ENCODE measurements at regions not wholly inside any gene's neighbourhood (a gene's known extent, or its start where the extent isn't known, plus 50 kb on each side); places are given as distances from the start of the nearest gene placed in this dataset.

- no peak overlapping the region for H3K4me3 ChIP-seq (ENCODE audit: extremely low read depth, insufficient read depth, low read length, poor library complexity, severe bottlenecking)
- no peaks in the 10 kb centered on the region for H3K36me3 ChIP-seq (ENCODE audit: control insufficient read depth, insufficient read depth, low read length)
- 100% methylated on average over 1 of the region's 4 CpGs for WGBS, 2 experiments (ENCODE audit: insufficient coverage in 2 of 2)
- no peak overlapping the region for H3K27ac ChIP-seq (ENCODE audit: low read depth, low read length, severe bottlenecking)
- no peaks in the 10 kb centered on the region for H3K9me3 ChIP-seq (ENCODE audit: control insufficient read depth, low read length)
- H3K4me1 ChIP-seq (ENCODE audit: control insufficient read depth, insufficient read depth, low read length, poor library complexity, severe bottlenecking): peaks cover 15% of the 10 kb centered on the region
These were observed 69.7 kb upstream of the ATP11B start for GRCh38 chr3:182723596-182723995.

- Histone ChIP-seq H3K27ac (ENCODE audit: low read depth, low read length, severe bottlenecking) (peak overlapping the region; percentile 83), H3K9me3 (ENCODE audit: control insufficient read depth, low read length) (no peaks in the 10 kb centered on the region), H3K4me3 (ENCODE audit: extremely low read depth, insufficient read depth, low read length, poor library complexity, severe bottlenecking) (no peak overlapping the region), H3K4me1 (ENCODE audit: control insufficient read depth, insufficient read depth, low read length, poor library complexity, severe bottlenecking) (peaks cover 15% of the 10 kb centered on the region), H3K36me3 (ENCODE audit: control insufficient read depth, insufficient read depth, low read length) (no peaks in the 10 kb centered on the region)
- 65 to 80% methylated on average over 11 to 13 of the region's 16 CpGs for WGBS, 2 experiments (ENCODE audit: insufficient coverage in 2 of 2)
These were observed 67.7 kb upstream of the ATP11B start for GRCh38 chr3:182725372-182726251.

- 84 to 89% methylated on average over 6 to 10 of the region's 10 CpGs for WGBS, 2 experiments (ENCODE audit: insufficient coverage in 2 of 2)
- no peak overlapping the region for H3K4me3 ChIP-seq (ENCODE audit: extremely low read depth, insufficient read depth, low read length, poor library complexity, severe bottlenecking)
- H3K36me3 ChIP-seq (ENCODE audit: control insufficient read depth, insufficient read depth, low read length): no peaks in the 10 kb centered on the region
- peak overlapping the region; percentile 83 for H3K27ac ChIP-seq (ENCODE audit: low read depth, low read length, severe bottlenecking)
- peaks cover 15% of the 10 kb centered on the region for H3K4me1 ChIP-seq (ENCODE audit: control insufficient read depth, insufficient read depth, low read length, poor library complexity, severe bottlenecking)
- no peaks in the 10 kb centered on the region for H3K9me3 ChIP-seq (ENCODE audit: control insufficient read depth, low read length)
These were observed 66.8 kb upstream of the ATP11B start for GRCh38 chr3:182726258-182727142.

GRCh38 chr3:182728238-182728637 is 65.1 kb upstream of the ATP11B start:
- WGBS, 2 experiments (ENCODE audit: insufficient coverage in 2 of 2): 75% methylated on average over 2 of the region's 3 CpGs; no CpG with 5 or more reads in 1 of the 2 experiments
- Histone ChIP-seq H3K4me3 (ENCODE audit: extremely low read depth, insufficient read depth, low read length, poor library complexity, severe bottlenecking) (no peak overlapping the region), H3K27ac (ENCODE audit: low read depth, low read length, severe bottlenecking) (no peak overlapping the region), H3K9me3 (ENCODE audit: control insufficient read depth, low read length) (no peaks in the 10 kb centered on the region), H3K4me1 (ENCODE audit: control insufficient read depth, insufficient read depth, low read length, poor library complexity, severe bottlenecking) (peaks cover 15% of the 10 kb centered on the region), H3K36me3 (ENCODE audit: control insufficient read depth, insufficient read depth, low read length) (no peaks in the 10 kb centered on the region)

- H3K36me3 ChIP-seq (ENCODE audit: control insufficient read depth, insufficient read depth, low read length): no peaks in the 10 kb centered on the region
- H3K9me3 ChIP-seq (ENCODE audit: control insufficient read depth, low read length): no peaks in the 10 kb centered on the region
- H3K27ac ChIP-seq (ENCODE audit: low read depth, low read length, severe bottlenecking): no peak overlapping the region
- peaks cover 14% of the 10 kb centered on the region for H3K4me1 ChIP-seq (ENCODE audit: control insufficient read depth, insufficient read depth, low read length, poor library complexity, severe bottlenecking)
- 88 to 89% methylated on average over 10 to 15 of the region's 19 CpGs for WGBS, 2 experiments (ENCODE audit: insufficient coverage in 2 of 2)
- no peak overlapping the region for H3K4me3 ChIP-seq (ENCODE audit: extremely low read depth, insufficient read depth, low read length, poor library complexity, severe bottlenecking)
These were observed 63.2 kb upstream of the ATP11B start for GRCh38 chr3:182729903-182730674.

DNA sequence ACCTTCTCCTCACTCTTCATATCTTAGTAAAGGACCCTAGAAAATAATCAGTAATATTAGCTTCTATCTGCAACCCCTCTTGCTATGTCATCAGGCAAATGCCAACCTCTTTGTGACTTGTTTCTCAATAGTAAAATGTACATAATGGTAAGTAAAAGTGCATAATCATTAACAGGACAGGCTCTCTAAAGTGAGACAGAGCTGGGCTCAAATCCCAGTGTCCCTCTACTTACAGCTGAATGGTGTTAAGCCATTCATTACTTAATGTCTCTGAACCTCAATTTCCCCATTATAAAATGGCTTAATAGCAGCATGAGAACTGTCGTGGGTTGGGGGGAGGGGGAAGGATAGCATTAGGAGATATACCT is 62.6 kb upstream of the ATP11B start:
- no peak overlapping the region for H3K27ac ChIP-seq (ENCODE audit: low read depth, low read length, severe bottlenecking)
- no peak overlapping the region for H3K4me3 ChIP-seq (ENCODE audit: extremely low read depth, insufficient read depth, low read length, poor library complexity, severe bottlenecking)
- WGBS, 2 experiments (ENCODE audit: insufficient coverage in 2 of 2): no CpG with 5 or more reads among the region's 1 CpG
- peaks cover 8% of the 10 kb centered on the region for H3K4me1 ChIP-seq (ENCODE audit: control insufficient read depth, insufficient read depth, low read length, poor library complexity, severe bottlenecking)
- no peaks in the 10 kb centered on the region for H3K36me3 ChIP-seq (ENCODE audit: control insufficient read depth, insufficient read depth, low read length)
- no peaks in the 10 kb centered on the region for H3K9me3 ChIP-seq (ENCODE audit: control insufficient read depth, low read length)

GRCh38 chr3:182731764-182732163 is 61.5 kb upstream of the ATP11B start:
- Histone ChIP-seq H3K36me3 (ENCODE audit: control insufficient read depth, insufficient read depth, low read length) (no peaks in the 10 kb centered on the region), H3K4me3 (ENCODE audit: extremely low read depth, insufficient read depth, low read length, poor library complexity, severe bottlenecking) (no peak overlapping the region), H3K27ac (ENCODE audit: low read depth, low read length, severe bottlenecking) (no peak overlapping the region), H3K9me3 (ENCODE audit: control insufficient read depth, low read length) (no peaks in the 10 kb centered on the region), H3K4me1 (ENCODE audit: control insufficient read depth, insufficient read depth, low read length, poor library complexity, severe bottlenecking) (no peaks in the 10 kb centered on the region)
- 85 to 100% methylated on average over 2 of the region's 3 CpGs for WGBS, 2 experiments (ENCODE audit: insufficient coverage in 2 of 2)

GRCh38 chr3:182732232-182733015 is 60.9 kb upstream of the ATP11B start:
- Histone ChIP-seq H3K9me3 (ENCODE audit: control insufficient read depth, low read length) (no peaks in the 10 kb centered on the region), H3K4me1 (ENCODE audit: control insufficient read depth, insufficient read depth, low read length, poor library complexity, severe bottlenecking) (no peaks in the 10 kb centered on the region), H3K4me3 (ENCODE audit: extremely low read depth, insufficient read depth, low read length, poor library complexity, severe bottlenecking) (no peak overlapping the region), H3K27ac (ENCODE audit: low read depth, low read length, severe bottlenecking) (no peak overlapping the region), H3K36me3 (ENCODE audit: control insufficient read depth, insufficient read depth, low read length) (no peaks in the 10 kb centered on the region)
- WGBS, 2 experiments (ENCODE audit: insufficient coverage in 2 of 2): 84 to 87% methylated on average over 3 of the region's 5 CpGs

DNA sequence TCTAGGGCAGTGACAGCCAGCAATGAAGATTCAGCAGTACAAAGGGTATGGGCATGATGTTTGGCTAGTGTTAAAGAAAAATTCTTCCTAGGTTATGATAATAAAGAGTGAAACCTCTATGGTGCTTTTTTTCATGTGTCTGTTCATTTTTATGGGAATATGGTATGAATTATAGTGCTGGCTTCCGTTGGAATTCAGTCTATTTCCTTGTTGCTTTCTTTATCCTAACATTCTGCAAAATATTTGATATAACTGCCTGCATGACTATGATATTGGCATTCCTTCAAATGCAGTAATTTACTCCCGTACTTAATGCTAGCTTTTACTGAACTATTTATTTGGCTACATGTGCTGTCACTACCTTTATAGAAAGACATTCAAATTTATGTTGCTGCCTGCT is 57.6 kb upstream of the ATP11B start:
- Histone ChIP-seq H3K36me3 (ENCODE audit: control insufficient read depth, insufficient read depth, low read length) (no peaks in the 10 kb centered on the region), H3K27ac (ENCODE audit: low read depth, low read length, severe bottlenecking) (no peak overlapping the region), H3K4me1 (ENCODE audit: control insufficient read depth, insufficient read depth, low read length, poor library complexity, severe bottlenecking) (peaks cover 3% of the 10 kb centered on the region), H3K9me3 (ENCODE audit: control insufficient read depth, low read length) (no peaks in the 10 kb centered on the region), H3K4me3 (ENCODE audit: extremely low read depth, insufficient read depth, low read length, poor library complexity, severe bottlenecking) (no peak overlapping the region)
- 33 to 44% methylated on average over 1 of the region's 2 CpGs for WGBS, 2 experiments (ENCODE audit: insufficient coverage in 2 of 2)

- no peaks in the 10 kb centered on the region for H3K9me3 ChIP-seq (ENCODE audit: control insufficient read depth, low read length)
- no peaks in the 10 kb centered on the region for H3K36me3 ChIP-seq (ENCODE audit: control insufficient read depth, insufficient read depth, low read length)
- H3K4me1 ChIP-seq (ENCODE audit: control insufficient read depth, insufficient read depth, low read length, poor library complexity, severe bottlenecking): peaks cover 3% of the 10 kb centered on the region
- WGBS, 2 experiments (ENCODE audit: insufficient coverage in 2 of 2): 100% methylated on average over 2 of the region's 2 CpGs; no CpG with 5 or more reads in 1 of the 2 experiments
- no peak overlapping the region for H3K27ac ChIP-seq (ENCODE audit: low read depth, low read length, severe bottlenecking)
- no peak overlapping the region for H3K4me3 ChIP-seq (ENCODE audit: extremely low read depth, insufficient read depth, low read length, poor library complexity, severe bottlenecking)
These were observed 55.5 kb upstream of the ATP11B start for GRCh38 chr3:182737825-182738224.

Measured in mesodermal cell (in vitro differentiated cells).